GM12878 (cell line): ENCODE measurements at regions not wholly inside any gene's neighbourhood (a gene's known extent, or its start where the extent isn't known, plus 50 kb on each side); places are given as distances from the start of the nearest gene placed in this dataset.

Experiments used
- ATAC-seq: fragments of 200-7000 bp; cut with Tn5 transposase; 3 replicates; pipeline ENCODE4 v1.9.1; 2020; ENCODE audit warnings: mild to moderate bottlenecking, moderate library complexity
- BruUV-seq: library from RNA; stranded (reverse); fragments of 400-500 nt; replicated peaks from 2 replicates; lab custom pipeline; 2021; lab: Mats Ljungman, UMichigan
- CTCF ChIA-PET: fragments of 300-600 bp; sonication (Branson Sonifier 250); formaldehyde crosslinking; extraction: SDS; loops from one replicate; lab custom pipeline; 2021; ENCODE audit warnings: inconsistent platforms; lab: Yijun Ruan, JAX
- POLR2A ChIA-PET: fragments of 350-600 bp; formaldehyde crosslinking; extraction: SDS; loops from one replicate; lab custom pipeline; 2021; ENCODE audit warnings: inconsistent platforms; lab: Charles Lee
- RAD21 ChIA-PET: fragments of 300-600 bp; sonication (Branson Sonifier 250); formaldehyde crosslinking; loops from one replicate; lab custom pipeline; 2023; ENCODE audit warnings: antibody characterized with exemption; ENCODE audit not compliant: unreplicated experiment; lab: Charles Lee
- SMC1A ChIA-PET: fragments of 300-600 bp; sonication (Branson Sonifier 250); formaldehyde crosslinking; loops from one replicate; lab custom pipeline; 2023; ENCODE audit not compliant: unreplicated experiment, uncharacterized antibody; lab: Charles Lee
- DNase-seq: peaks from one replicate; pipeline ENCODE4 v3.0.0-alpha.2; 2011; ENCODE audit warnings: low read depth, low spot score
- FAIRE-seq: peaks from 3 replicates; lab custom pipeline; 2011; peaks lifted over from hg19 to GRCh38; lab: Jason Lieb, UNC
- H2AFZ ChIP-seq: 2 replicates; pipeline ENCODE4 v1.6.0; 2011; ENCODE audit warnings: low read depth, low read length, control low read depth; ENCODE audit not compliant: control insufficient read depth
- H3K27ac ChIP-seq: 2 replicates; pipeline ENCODE4 v1.5.1; 2011; ENCODE audit warnings: control low read depth; ENCODE audit not compliant: control insufficient read depth, insufficient read depth
- H3K27me3 ChIP-seq, 2 experiments: replicated peaks in 1 of 2; 2 replicates each; pipeline versions ENCODE4 v1.6.0 to v1.6.1; 2011; ENCODE audit warnings: low read length in 1 of 2; ENCODE audit not compliant: control insufficient read depth in 2 of 2, insufficient read depth in 2 of 2
- H3K36me3 ChIP-seq, 2 experiments: 2 replicates each; pipeline ENCODE4 v1.5.1; 2011; ENCODE audit warnings: low read length in 1 of 2; ENCODE audit not compliant: control insufficient read depth in 2 of 2, insufficient read depth in 2 of 2
- H3K4me1 ChIP-seq: 2 replicates; pipeline ENCODE4 v1.6.1; 2011; ENCODE audit warnings: mild to moderate bottlenecking, low read length, moderate library complexity, mixed read lengths; ENCODE audit not compliant: control insufficient read depth, insufficient read depth
- H3K4me2 ChIP-seq: 2 replicates; pipeline ENCODE4 v1.6.0; 2011; ENCODE audit warnings: control low read depth; ENCODE audit not compliant: control insufficient read depth, insufficient read depth
- H3K4me3 ChIP-seq: fragments of 200-600 bp; sonication (generic); 2 replicates; pipeline ENCODE4 v1.5.1; 2016
- H3K79me2 ChIP-seq: 2 replicates; pipeline ENCODE4 v1.6.0; 2011; ENCODE audit warnings: low read length; ENCODE audit not compliant: control insufficient read depth, insufficient read depth
- H3K9ac ChIP-seq: 2 replicates; pipeline ENCODE4 v1.8.0; 2011; ENCODE audit warnings: low read length, control low read depth, mixed read lengths; ENCODE audit not compliant: control insufficient read depth, insufficient read depth
- H3K9me3 ChIP-seq: replicated peaks from 3 replicates; pipeline ENCODE4 v1.5.1; 2011; ENCODE audit warnings: mild to moderate bottlenecking, low read length; ENCODE audit not compliant: control insufficient read depth, insufficient read depth
- H4K20me1 ChIP-seq: 2 replicates; pipeline ENCODE4 v1.6.0; 2011; ENCODE audit not compliant: control insufficient read depth, insufficient read depth
- ATF2 ChIP-seq: IDR thresholded peaks from 2 replicates; pipeline ENCODE4 v1.6.1; 2012; ENCODE audit warnings: low read length, inconsistent platforms
- CREM ChIP-seq: IDR thresholded peaks from 2 replicates; pipeline ENCODE4 v1.6.1; 2014; ENCODE audit warnings: antibody characterized with exemption, low read depth
- IKZF1 ChIP-seq: fragments of 450-650 bp; conservative IDR thresholded peaks from 2 replicates; pipeline ENCODE4 v1.6.1; 2017; ENCODE audit warnings: antibody characterized with exemption, mild to moderate bottlenecking
- KAT2A ChIP-seq: conservative IDR thresholded peaks from 2 replicates; pipeline ENCODE4 v1.6.1; 2011; ENCODE audit warnings: low read depth, low read length; ENCODE audit not compliant: control insufficient read depth
- LARP7 ChIP-seq: fragments of 450-650 bp; IDR thresholded peaks from 2 replicates; pipeline ENCODE4 v1.6.1; 2017; ENCODE audit warnings: mild to moderate bottlenecking
- SMC3 ChIP-seq: IDR thresholded peaks from 2 replicates; pipeline ENCODE4 v1.6.1; 2011; ENCODE audit warnings: low read length, improper control_type of control experiment, borderline replicate concordance
- ZNF687 ChIP-seq: fragments of 450-650 bp; IDR thresholded peaks from 2 replicates; pipeline ENCODE4 v1.6.1; 2017; ENCODE audit warnings: mild to moderate bottlenecking, moderate library complexity
- WGBS: methylation state at CpG from one replicate; pipeline ENCODE4 v1.1.6; 2016; ENCODE audit warnings: low lambda C conversion rate; ENCODE audit not compliant: insufficient replicate concordance, insufficient coverage; ENCODE audit errors: missing lambda C conversion rate; 5-methylcytosine and 5-hydroxymethylcytosine counted together
- in situ Hi-C: fragments of 300-500 bp; cut with MboI; formaldehyde crosslinking; loops from 9 replicates; pipeline ENCODE4 v1.14.3; 2018; ENCODE audit warnings: mixed read lengths
- intact Hi-C: fragments of 100-400 bp; cut with micrococcal nuclease; formaldehyde crosslinking; loops from one replicate; pipeline ENCODE4 v1.14.2; 2022; ENCODE audit not compliant: unreplicated experiment
- TF ChIP-seq, protein P1 (sequence below): fragments of 450-650 bp; IDR thresholded peaks from 2 replicates; pipeline ENCODE4 v1.6.1; 2016; ENCODE audit warnings: mild to moderate bottlenecking, moderate library complexity, borderline replicate concordance

DNA sequence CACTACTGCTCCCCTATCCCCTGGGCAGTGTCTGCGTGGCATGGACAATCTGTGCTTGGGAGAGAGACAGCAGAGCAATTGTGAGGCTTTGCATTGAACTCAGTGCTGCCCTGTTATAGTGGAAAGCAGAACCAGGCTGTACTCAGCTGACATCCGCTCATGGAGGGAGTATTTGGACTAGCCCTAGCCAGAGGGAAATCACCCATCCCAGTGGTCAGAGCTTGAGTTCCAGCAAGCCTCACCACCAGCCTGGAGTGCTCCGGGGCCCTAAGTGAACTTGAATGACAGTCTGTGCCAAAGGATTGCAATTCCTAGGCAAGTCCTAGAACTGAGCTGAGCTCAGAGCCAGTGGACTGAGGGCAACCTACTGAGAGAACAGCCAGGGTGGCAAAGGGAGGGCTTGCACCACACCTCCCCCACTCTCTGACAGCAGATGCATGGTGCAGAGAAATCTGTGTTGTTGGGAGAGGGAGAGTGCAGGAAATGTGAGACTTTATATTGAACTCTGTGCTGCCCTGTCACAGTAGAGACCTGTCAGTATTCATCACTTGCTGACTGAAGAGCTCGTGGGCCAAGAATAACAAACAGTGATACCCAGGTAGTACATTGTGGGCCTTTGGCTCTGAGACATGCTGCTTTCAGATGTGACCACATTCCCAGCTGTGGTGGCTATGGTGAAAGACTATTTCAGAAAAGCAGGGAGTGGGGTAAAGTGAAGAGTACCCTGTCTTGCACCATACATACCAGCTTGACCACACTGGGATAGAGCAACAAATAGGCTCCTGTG lies 107.7 kb upstream of the SLC5A9 start:
- ChIA-PET POLR2A (no interaction called here), CTCF (interaction anchor here (1.7 kb wide), 1 partner anchor 89 kb away, joined by 5 read pairs; no protein-coding TSS in a partner anchor), RAD21 (no interaction called here), SMC1A (no interaction called here)
- Histone ChIP-seq H3K4me3 (no peak overlapping the region), H3K27ac (no peak overlapping the region), H3K9me3 (no peaks in the 10 kb centered on the region), H3K9ac (no peak overlapping the region), H3K27me3 (no peaks in the 10 kb centered on the region), H3K79me2 (no peaks in the 10 kb centered on the region), H3K4me1 (no peaks in the 10 kb centered on the region), H3K4me2 (no peak overlapping the region), H4K20me1 (no peaks in the 10 kb centered on the region), H3K36me3 (no peaks in the 10 kb centered on the region), H2AFZ (no peak overlapping the region)
- WGBS, result 0% methylated on average over 4 of the region's 4 CpGs
- ATAC-seq (no peak), FAIRE-seq (no peak), DNase-seq (no peak)
- TF ChIP-seq ATF2 (no peak), IKZF1 (no peak), SMC3 (no peak), ZNF687 (no peak), CREM (no peak), LARP7 (no peak), KAT2A (no peak)
- TF ChIP-seq, protein P1, sequence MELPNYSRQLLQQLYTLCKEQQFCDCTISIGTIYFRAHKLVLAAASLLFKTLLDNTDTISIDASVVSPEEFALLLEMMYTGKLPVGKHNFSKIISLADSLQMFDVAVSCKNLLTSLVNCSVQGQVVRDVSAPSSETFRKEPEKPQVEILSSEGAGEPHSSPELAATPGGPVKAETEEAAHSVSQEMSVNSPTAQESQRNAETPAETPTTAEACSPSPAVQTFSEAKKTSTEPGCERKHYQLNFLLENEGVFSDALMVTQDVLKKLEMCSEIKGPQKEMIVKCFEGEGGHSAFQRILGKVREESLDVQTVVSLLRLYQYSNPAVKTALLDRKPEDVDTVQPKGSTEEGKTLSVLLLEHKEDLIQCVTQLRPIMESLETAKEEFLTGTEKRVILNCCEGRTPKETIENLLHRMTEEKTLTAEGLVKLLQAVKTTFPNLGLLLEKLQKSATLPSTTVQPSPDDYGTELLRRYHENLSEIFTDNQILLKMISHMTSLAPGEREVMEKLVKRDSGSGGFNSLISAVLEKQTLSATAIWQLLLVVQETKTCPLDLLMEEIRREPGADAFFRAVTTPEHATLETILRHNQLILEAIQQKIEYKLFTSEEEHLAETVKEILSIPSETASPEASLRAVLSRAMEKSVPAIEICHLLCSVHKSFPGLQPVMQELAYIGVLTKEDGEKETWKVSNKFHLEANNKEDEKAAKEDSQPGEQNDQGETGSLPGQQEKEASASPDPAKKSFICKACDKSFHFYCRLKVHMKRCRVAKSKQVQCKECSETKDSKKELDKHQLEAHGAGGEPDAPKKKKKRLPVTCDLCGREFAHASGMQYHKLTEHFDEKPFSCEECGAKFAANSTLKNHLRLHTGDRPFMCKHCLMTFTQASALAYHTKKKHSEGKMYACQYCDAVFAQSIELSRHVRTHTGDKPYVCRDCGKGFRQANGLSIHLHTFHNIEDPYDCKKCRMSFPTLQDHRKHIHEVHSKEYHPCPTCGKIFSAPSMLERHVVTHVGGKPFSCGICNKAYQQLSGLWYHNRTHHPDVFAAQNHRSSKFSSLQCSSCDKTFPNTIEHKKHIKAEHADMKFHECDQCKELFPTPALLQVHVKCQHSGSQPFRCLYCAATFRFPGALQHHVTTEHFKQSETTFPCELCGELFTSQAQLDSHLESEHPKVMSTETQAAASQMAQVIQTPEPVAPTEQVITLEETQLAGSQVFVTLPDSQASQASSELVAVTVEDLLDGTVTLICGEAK, result no peak
- intact Hi-C loops (no loop called here), in situ Hi-C loops (no loop called here)
- no TSS peak for BruUV-seq
